IMR-90 (cell line): ENCODE measurements at regions not wholly inside any gene's neighbourhood (a gene's known extent, or its start where the extent isn't known, plus 50 kb on each side); places are given as distances from the start of the nearest gene placed in this dataset.

ENCODE experiments used
- ATAC-seq: fragments of 200-7000 bp; cut with Tn5 transposase; 2 replicates; pipeline ENCODE4 v1.9.1; 2020; ENCODE audit warnings: low read depth, mild to moderate bottlenecking, moderate library complexity
- BruUV-seq: library from RNA; stranded (reverse); fragments of 400-500 nt; replicated peaks from 2 replicates; lab custom pipeline; 2021; lab: Mats Ljungman, UMichigan
- CTCF ChIA-PET: fragments of 300-600 bp; formaldehyde crosslinking; extraction: SDS; loops from one replicate; lab custom pipeline; 2021; ENCODE audit warnings: antibody characterized with exemption; lab: Yijun Ruan, JAX
- POLR2A ChIA-PET: fragments of 300-600 bp; sonication (Branson Sonifier 250); formaldehyde crosslinking; loops from one replicate; lab custom pipeline; 2022; ENCODE audit warnings: antibody characterized with exemption; ENCODE audit not compliant: unreplicated experiment; lab: Charles Lee
- DNase-seq: peaks from one replicate; pipeline ENCODE4 v3.0.0; 2013
- H2AFZ ChIP-seq: replicated peaks from 2 replicates; pipeline ENCODE3; 2013; ENCODE audit warnings: low read length, mild to moderate bottlenecking; ENCODE audit not compliant: poor library complexity
- H2AK5ac ChIP-seq: 2 replicates; pipeline ENCODE4 v1.6.1; 2013; ENCODE audit warnings: low read depth, low read length, inconsistent platforms
- H2AK9ac ChIP-seq: replicated peaks from 2 replicates; pipeline ENCODE3; 2013; ENCODE audit warnings: mild to moderate bottlenecking, low read depth, low read length, moderate library complexity; ENCODE audit not compliant: poor library complexity
- H2BK120ac ChIP-seq: 2 replicates; pipeline ENCODE4 v1.6.1; 2013; ENCODE audit warnings: low read depth, low read length, inconsistent platforms
- H2BK15ac ChIP-seq: 3 replicates; pipeline ENCODE4 v1.6.1; 2013; ENCODE audit warnings: low read depth, low read length, inconsistent platforms
- H2BK20ac ChIP-seq: 2 replicates; pipeline ENCODE4 v1.6.1; 2013; ENCODE audit warnings: low read depth, mild to moderate bottlenecking, inconsistent platforms, low read length, moderate library complexity
- H2BK5ac ChIP-seq: 2 replicates; pipeline ENCODE4 v1.6.1; 2013; ENCODE audit warnings: mild to moderate bottlenecking, low read depth, low read length, inconsistent platforms; ENCODE audit not compliant: poor library complexity, severe bottlenecking
- H3K14ac ChIP-seq: replicated peaks from 2 replicates; pipeline ENCODE4 v1.6.1; 2013; ENCODE audit warnings: low read depth, low read length, inconsistent platforms
- H3K18ac ChIP-seq: 2 replicates; pipeline ENCODE4 v1.6.1; 2013; ENCODE audit warnings: low read depth, low read length, control low read depth
- H3K23ac ChIP-seq: 2 replicates; pipeline ENCODE4 v1.6.1; 2013; ENCODE audit warnings: low read depth, low read length, inconsistent platforms
- H3K27ac ChIP-seq: 2 replicates; pipeline ENCODE4 v1.5.1; 2013; ENCODE audit warnings: mild to moderate bottlenecking, control low read depth, low read length; ENCODE audit not compliant: insufficient read depth
- H3K27me3 ChIP-seq: 2 replicates; pipeline ENCODE4 v1.6.1; 2013; ENCODE audit warnings: low read length; ENCODE audit not compliant: control insufficient read depth, insufficient read depth
- H3K36me3 ChIP-seq: 2 replicates; pipeline ENCODE4 v1.6.1; 2013; ENCODE audit warnings: low read length, mixed read lengths; ENCODE audit not compliant: control insufficient read depth, insufficient read depth
- H3K4ac ChIP-seq: 2 replicates; pipeline ENCODE4 v1.6.1; 2013; ENCODE audit warnings: low read depth, low read length, inconsistent platforms
- H3K4me1 ChIP-seq: 2 replicates; pipeline ENCODE4 v1.6.1; 2013; ENCODE audit warnings: low read length, mixed read lengths; ENCODE audit not compliant: control insufficient read depth, insufficient read depth
- H3K4me2 ChIP-seq: 2 replicates; pipeline ENCODE4 v1.6.1; 2013; ENCODE audit warnings: low read depth, mild to moderate bottlenecking, control low read depth, low read length, moderate library complexity
- H3K4me3 ChIP-seq: 2 replicates; pipeline ENCODE4 v1.5.1; 2013; ENCODE audit warnings: low read depth, mild to moderate bottlenecking, control low read depth, low read length, moderate library complexity; ENCODE audit not compliant: insufficient read depth
- H3K56ac ChIP-seq: 2 replicates; pipeline ENCODE4 v1.6.1; 2013; ENCODE audit warnings: low read length, inconsistent platforms; ENCODE audit not compliant: insufficient read depth; ENCODE audit errors: extremely low read depth
- H3K79me1 ChIP-seq, 2 experiments: 2 replicates each; pipeline ENCODE4 v1.6.1; 2013; ENCODE audit warnings: low read length in 2 of 2, inconsistent platforms in 1 of 2, low read depth in 1 of 2
- H3K9ac ChIP-seq: 2 replicates; pipeline ENCODE4 v1.6.1; 2013; ENCODE audit warnings: low read depth, low read length, control low read depth
- H3K9me1 ChIP-seq: 2 replicates; pipeline ENCODE4 v1.6.1; 2013; ENCODE audit warnings: low read length, inconsistent platforms; ENCODE audit not compliant: insufficient read depth
- H3K9me3 ChIP-seq: 2 replicates; pipeline ENCODE4 v1.6.1; 2013; ENCODE audit warnings: low read length; ENCODE audit not compliant: control insufficient read depth, insufficient read depth
- H4K20me1 ChIP-seq: 2 replicates; pipeline ENCODE4 v1.6.1; 2013; ENCODE audit warnings: low read length, inconsistent platforms; ENCODE audit not compliant: insufficient read depth
- H4K5ac ChIP-seq: 2 replicates; pipeline ENCODE4 v1.6.1; 2013; ENCODE audit warnings: mild to moderate bottlenecking, low read depth, low read length, control low read depth
- H4K8ac ChIP-seq, 2 experiments: 2 replicates each; pipeline ENCODE4 v1.6.1; 2013; ENCODE audit warnings: low read depth in 2 of 2, low read length in 2 of 2, control low read depth in 1 of 2, inconsistent platforms in 1 of 2
- H4K91ac ChIP-seq: 2 replicates; pipeline ENCODE4 v1.6.1; 2013; ENCODE audit warnings: low read depth, low read length, inconsistent platforms; ENCODE audit not compliant: insufficient read depth
- BHLHE40 ChIP-seq: fragments of 150-350 bp; IDR thresholded peaks from 2 replicates; pipeline ENCODE4 v1.6.1; 2016; ENCODE audit warnings: mild to moderate bottlenecking, low read depth, low read length
- CEBPB ChIP-seq: IDR thresholded peaks from 2 replicates; pipeline ENCODE4 v1.6.1; 2012; ENCODE audit warnings: low read depth, low read length, improper control_type of control experiment
- CHD1 ChIP-seq: IDR thresholded peaks from 2 replicates; pipeline ENCODE4 v1.6.1; 2012; ENCODE audit warnings: low read depth, low read length, improper control_type of control experiment
- CTCF ChIP-seq: conservative IDR thresholded peaks from 2 replicates; pipeline ENCODE4 v1.5.1; 2012; ENCODE audit warnings: mild to moderate bottlenecking, low read depth, low read length, improper control_type of control experiment
- ELK1 ChIP-seq: fragments of 150-350 bp; IDR thresholded peaks from 2 replicates; pipeline ENCODE4 v1.6.1; 2016; ENCODE audit warnings: low read depth, mild to moderate bottlenecking, low read length, moderate library complexity, borderline replicate concordance
- FOS ChIP-seq: fragments of 150-350 bp; IDR thresholded peaks from 2 replicates; pipeline ENCODE4 v1.6.1; 2016; ENCODE audit warnings: low read depth, low read length
- MAFK ChIP-seq: IDR thresholded peaks from 2 replicates; pipeline ENCODE4 v1.6.1; 2012; ENCODE audit warnings: low read depth, low read length, improper control_type of control experiment
- MAZ ChIP-seq: IDR thresholded peaks from 2 replicates; pipeline ENCODE4 v1.6.1; 2012; ENCODE audit warnings: low read depth, mild to moderate bottlenecking, low read length, improper control_type of control experiment, moderate library complexity, borderline replicate concordance
- MXI1 ChIP-seq: IDR thresholded peaks from 2 replicates; pipeline ENCODE4 v1.6.1; 2012; ENCODE audit warnings: low read depth, mild to moderate bottlenecking, low read length, moderate library complexity, borderline replicate concordance
- NFE2L2 ChIP-seq: fragments of 150-350 bp; IDR thresholded peaks from 2 replicates; pipeline ENCODE4 v1.6.1; 2016; ENCODE audit warnings: low read depth, mild to moderate bottlenecking, low read length
- POLR2A ChIP-seq: IDR thresholded peaks from 2 replicates; pipeline ENCODE4 v1.6.1; 2012; ENCODE audit warnings: mild to moderate bottlenecking, low read depth, low read length
- RAD21 ChIP-seq: IDR thresholded peaks from 2 replicates; pipeline ENCODE4 v1.6.1; 2012; ENCODE audit warnings: low read length, improper control_type of control experiment
- RCOR1 ChIP-seq: IDR thresholded peaks from 2 replicates; pipeline ENCODE4 v1.6.1; 2012; ENCODE audit warnings: mild to moderate bottlenecking, low read length, improper control_type of control experiment; ENCODE audit not compliant: insufficient replicate concordance
- RFX5 ChIP-seq: IDR thresholded peaks from 2 replicates; pipeline ENCODE4 v1.8.0; 2012; ENCODE audit warnings: low read depth, mild to moderate bottlenecking, low read length, moderate library complexity
- SMC3 ChIP-seq: fragments of 150-350 bp; IDR thresholded peaks from 2 replicates; pipeline ENCODE4 v1.6.1; 2016; ENCODE audit warnings: low read depth, mild to moderate bottlenecking, antibody characterized with exemption, low read length, moderate library complexity
- USF2 ChIP-seq: fragments of 150-350 bp; IDR thresholded peaks from 2 replicates; pipeline ENCODE4 v1.6.1; 2017; ENCODE audit warnings: mild to moderate bottlenecking, antibody characterized with exemption, low read length, low read depth
- WGBS, 2 experiments: methylation state at CpG; one replicate each; pipeline versions ENCODE4 v1.1.5 to v1.1.7; 2013; ENCODE audit warnings: missing lambda C conversion rate in 2 of 2; ENCODE audit not compliant: insufficient read length in 1 of 2; ENCODE audit errors: extremely low coverage in 2 of 2; 5-methylcytosine and 5-hydroxymethylcytosine counted together
- dilution Hi-C: fragments of 300-500 bp; cut with HindIII; formaldehyde crosslinking; loops from one replicate; pipeline ENCODE4 v1.14.3; 2018; ENCODE audit warnings: low sequenced_read_pairs; ENCODE audit not compliant: unreplicated experiment
- in situ Hi-C: fragments of 300-500 bp; cut with MboI; formaldehyde crosslinking; loops from 3 replicates; pipeline ENCODE4 v1.14.3; 2019; ENCODE audit warnings: low sequenced_read_pairs, inconsistent platforms, mixed read lengths
- intact Hi-C: fragments of 100-400 bp; cut with micrococcal nuclease; formaldehyde crosslinking; loops from 2 replicates; pipeline ENCODE4 v1.10.0; 2022

GRCh38 chr5:3122216-3122615 is 370.7 kb upstream of the IRX2 start:
- in situ Hi-C loops (no loop called here), dilution Hi-C loops (no loop called here), intact Hi-C loops (no loop called here)
- Histone ChIP-seq H3K36me3 (no peaks in the 10 kb centered on the region), H2AK5ac (no peak overlapping the region), H3K9me1 (no peaks in the 10 kb centered on the region), H3K18ac (no peak overlapping the region), H2AFZ (no peak overlapping the region), H2BK20ac (no peak overlapping the region), H3K79me1 (no peaks in the 10 kb centered on the region), H3K27ac (no peak overlapping the region), H4K5ac (no peak overlapping the region), H3K27me3 (no peaks in the 10 kb centered on the region), H2AK9ac (no peak overlapping the region), H3K4me1 (no peaks in the 10 kb centered on the region), H3K56ac (no peak overlapping the region), H3K4ac (no peak overlapping the region), H3K9ac (no peak overlapping the region), H3K9me3 (peaks cover 21% of the 10 kb centered on the region), H3K23ac (no peak overlapping the region), H2BK15ac (no peak overlapping the region), H2BK120ac (no peak overlapping the region), H4K8ac (no peak overlapping the region), H3K4me3 (no peak overlapping the region), H3K14ac (no peak overlapping the region), H4K91ac (no peak overlapping the region), H3K4me2 (no peak overlapping the region), H2BK5ac (no peak overlapping the region), H4K20me1 (no peaks in the 10 kb centered on the region)
- CTCF ChIA-PET, result no interaction called here
- no TSS peak for BruUV-seq
- ATAC-seq, result no peak
- POLR2A ChIA-PET, result no interaction called here
- TF ChIP-seq CHD1, result no peak
- TF ChIP-seq NFE2L2, result no peak
- TF ChIP-seq CEBPB, result no peak
- no peak for TF ChIP-seq MAZ
- no peak for TF ChIP-seq MAFK
- TF ChIP-seq BHLHE40, result no peak
- TF ChIP-seq RCOR1, result no peak
- no peak for TF ChIP-seq POLR2A
- TF ChIP-seq MXI1, result no peak
- TF ChIP-seq SMC3, result no peak
- no peak for TF ChIP-seq ELK1
- TF ChIP-seq FOS, result no peak
- TF ChIP-seq USF2, result no peak
- no peak for TF ChIP-seq CTCF
- TF ChIP-seq RAD21, result no peak
- TF ChIP-seq RFX5, result no peak
- WGBS, 2 experiments, result no CpG with 5 or more reads among the region's 3 CpGs
- no peak for DNase-seq
